Upper lobe of left lung (tissue), 4 donors: ENCODE measurements at regions not wholly inside any gene's neighbourhood (a gene's known extent, or its start where the extent isn't known, plus 50 kb on each side); places are given as distances from the start of the nearest gene placed in this dataset.

Experiments
- POLR2A ChIP-seq, 4 donors: fragments of 450-650 bp; IDR thresholded peaks; one replicate each; pipeline ENCODE4 v1.5.1; 2016 to 2017; ENCODE audit warnings: antibody characterized with exemption in 4 of 4, mild to moderate bottlenecking in 2 of 4
- TF ChIP-seq, protein P1 (sequence below), 6 experiments: fragments of 450-650 bp in 4 of 6; fragments of 200-600 bp in 2 of 6; sonication (generic) in 2 of 6; IDR thresholded peaks; one replicate each; pipeline ENCODE4 v1.5.1; 2016 to 2019; ENCODE audit warnings: antibody characterized with exemption in 6 of 6

DNA sequence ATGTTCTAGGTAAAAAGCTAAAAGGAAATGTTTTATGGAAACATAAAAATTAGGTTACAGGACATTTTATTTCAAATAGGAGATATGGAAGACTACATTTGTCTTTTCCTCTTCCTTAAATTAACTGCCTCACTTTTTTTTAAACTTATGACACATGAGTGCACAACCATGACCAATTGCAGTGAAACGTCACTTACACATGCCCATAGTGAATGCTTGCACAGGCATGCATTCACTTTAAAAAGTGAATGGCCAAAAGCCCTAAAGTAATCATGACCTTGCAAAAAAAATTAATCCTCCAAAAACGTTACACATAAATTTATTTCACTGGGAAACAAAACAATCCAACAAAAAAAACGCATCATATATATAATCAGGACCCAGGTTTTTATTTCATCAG, 343.2 kb upstream of the TMTC1 start:
- TF ChIP-seq POLR2A (IDR thresholded peaks at IDR 0.05) = no peak
- TF ChIP-seq, protein P1, sequence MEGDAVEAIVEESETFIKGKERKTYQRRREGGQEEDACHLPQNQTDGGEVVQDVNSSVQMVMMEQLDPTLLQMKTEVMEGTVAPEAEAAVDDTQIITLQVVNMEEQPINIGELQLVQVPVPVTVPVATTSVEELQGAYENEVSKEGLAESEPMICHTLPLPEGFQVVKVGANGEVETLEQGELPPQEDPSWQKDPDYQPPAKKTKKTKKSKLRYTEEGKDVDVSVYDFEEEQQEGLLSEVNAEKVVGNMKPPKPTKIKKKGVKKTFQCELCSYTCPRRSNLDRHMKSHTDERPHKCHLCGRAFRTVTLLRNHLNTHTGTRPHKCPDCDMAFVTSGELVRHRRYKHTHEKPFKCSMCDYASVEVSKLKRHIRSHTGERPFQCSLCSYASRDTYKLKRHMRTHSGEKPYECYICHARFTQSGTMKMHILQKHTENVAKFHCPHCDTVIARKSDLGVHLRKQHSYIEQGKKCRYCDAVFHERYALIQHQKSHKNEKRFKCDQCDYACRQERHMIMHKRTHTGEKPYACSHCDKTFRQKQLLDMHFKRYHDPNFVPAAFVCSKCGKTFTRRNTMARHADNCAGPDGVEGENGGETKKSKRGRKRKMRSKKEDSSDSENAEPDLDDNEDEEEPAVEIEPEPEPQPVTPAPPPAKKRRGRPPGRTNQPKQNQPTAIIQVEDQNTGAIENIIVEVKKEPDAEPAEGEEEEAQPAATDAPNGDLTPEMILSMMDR (IDR thresholded peaks at IDR 0.05) = no peak
